ENCODE measurements at regions not wholly inside any gene's neighbourhood (a gene's known extent, or its start where the extent isn't known, plus 50 kb on each side); places are given as distances from the start of the nearest gene placed in this dataset.

GRCh38 chr9:129281506-129282145 lies 103.6 kb upstream of the IER5L start:
- DNase-seq (ENCODE audit: low read depth, low spot score) (no peak), FAIRE-seq (no peak)
- intact Hi-C loops (cut with micrococcal nuclease), result loop anchor here (1.0 kb wide), 1 partner anchor 11 kb away; no protein-coding TSS in a partner anchor
- no peak overlapping the region for H3K4me2 ChIP-seq (ENCODE audit: insufficient read depth, low read length)
- no peaks in the 10 kb centered on the region for H3K79me2 ChIP-seq (ENCODE audit: control insufficient read depth, insufficient read depth, low read length)
- H3K9ac ChIP-seq (replicated peaks; ENCODE audit: extremely low read depth, insufficient read depth, low read length), result no peak overlapping the region
- H3K4me1 ChIP-seq (ENCODE audit: control insufficient read depth, extremely low read depth, insufficient read depth, low read length), result no peaks in the 10 kb centered on the region
- H4K20me1 ChIP-seq (replicated peaks; ENCODE audit: control insufficient read depth, extremely low read depth, insufficient read depth, low read length), result no peaks in the 10 kb centered on the region
- dilution Hi-C loops (cut with MboI; ENCODE audit: extremely low pct_ligation_motif_present, low sequenced_read_pairs), result no loop called here
- no peak for TF ChIP-seq POLR2A (IDR thresholded peaks at IDR 0.05; ENCODE audit: low read depth, low read length)
- TF ChIP-seq MAX (IDR thresholded peaks at IDR 0.05; ENCODE audit: insufficient read depth, insufficient read length), result no peak
- TF ChIP-seq JUN (IDR thresholded peaks at IDR 0.05; ENCODE audit: borderline replicate concordance, insufficient read depth, insufficient read length, low read depth), result no peak
- no peak for TF ChIP-seq FOS (IDR thresholded peaks at IDR 0.05; ENCODE audit: borderline replicate concordance, insufficient read depth, low read length)
- TF ChIP-seq MYC (IDR thresholded peaks at IDR 0.05; ENCODE audit: low read depth, low read length), result no peak
- no peak for TF ChIP-seq POLR2AphosphoS5 (IDR thresholded peaks at IDR 0.05; ENCODE audit: insufficient read depth, low read depth, low read length)
- no peak for TF ChIP-seq CTCF (IDR thresholded peaks at IDR 0.05; ENCODE audit: extremely low read depth in 1 of 2, insufficient read depth in 1 of 2, low read depth in 1 of 2, low read length in 2 of 2)
- no peak for TF ChIP-seq EZH2 (IDR thresholded peaks at IDR 0.05; ENCODE audit: borderline replicate concordance, low read depth, low read length, severe bottlenecking)
- TF ChIP-seq GATA2 (IDR thresholded peaks at IDR 0.05; ENCODE audit: insufficient read depth, insufficient read length, low read depth, low read length), result no peak
- ChIA-PET POLR2A (interaction anchor here (0.6 kb wide), 1 partner anchor 359 kb away, joined by 3 read pairs; no protein-coding TSS in a partner anchor), CTCF (interaction anchor here (1.4 kb wide), 1 partner anchor 108 kb away, joined by 3 read pairs; no protein-coding TSS in a partner anchor)
- H3K9me1 ChIP-seq (replicated peaks; ENCODE audit: control insufficient read depth, extremely low read depth, insufficient read depth, low read length), result no peaks in the 10 kb centered on the region
- H3K36me3 ChIP-seq (ENCODE audit: control insufficient read depth in 2 of 2, extremely low read depth in 1 of 2, insufficient read depth in 2 of 2, low read length in 2 of 2), result no peaks in the 10 kb centered on the region
- no peaks in the 10 kb centered on the region for H3K9me3 ChIP-seq (replicated peaks; ENCODE audit: control insufficient read depth, insufficient read depth, low read length)
- H3K27me3 ChIP-seq (ENCODE audit: control insufficient read depth in 2 of 2, insufficient read depth in 2 of 2, low read length in 2 of 2), result no peaks in the 10 kb centered on the region
- no peak overlapping the region for H3K27ac ChIP-seq (ENCODE audit: insufficient read depth, low read depth, low read length)
- H3K4me3 ChIP-seq (replicated peaks in 1 of 3; ENCODE audit: insufficient read depth in 1 of 3, low read depth in 1 of 3, low read length in 3 of 3), result no peak overlapping the region
- BruUV-seq (replicated peaks), result no TSS peak
- H2AFZ ChIP-seq (ENCODE audit: low read depth, low read length), result no peak overlapping the region

Data from endothelial cell of umbilical vein (primary cell).